HEK293T (cell line): ENCODE measurements at regions not wholly inside any gene's neighbourhood (a gene's known extent, or its start where the extent isn't known, plus 50 kb on each side); places are given as distances from the start of the nearest gene placed in this dataset.

Experiments
- CTCF ChIA-PET: fragments of 350-600 bp; formaldehyde crosslinking; extraction: SDS; loops from one replicate; lab custom pipeline; 2021; ENCODE audit warnings: antibody characterized with exemption, inconsistent platforms; lab: Yijun Ruan, JAX
- POLR2A ChIA-PET: fragments of 350-600 bp; formaldehyde crosslinking; extraction: SDS; loops from one replicate; lab custom pipeline; 2020; ENCODE audit warnings: antibody characterized with exemption, inconsistent platforms; lab: Yijun Ruan, JAX
- DNase-seq: peaks from one replicate; pipeline ENCODE4 v3.0.0; 2012; ENCODE audit warnings: mixed read lengths; ENCODE audit errors: extremely low spot score
- ARNT ChIP-seq: fragments of 450-650 bp; IDR thresholded peaks from 2 replicates; pipeline ENCODE4 v1.6.1; 2017; ENCODE audit warnings: mild to moderate bottlenecking
- BHLHE40 ChIP-seq: fragments of 450-650 bp; IDR thresholded peaks from 2 replicates; pipeline ENCODE4 v1.6.1; 2016; ENCODE audit warnings: mild to moderate bottlenecking, moderate library complexity, borderline replicate concordance
- CTBP1 ChIP-seq: fragments of 450-650 bp; IDR thresholded peaks from 2 replicates; pipeline ENCODE4 v1.6.1; 2016; ENCODE audit warnings: borderline replicate concordance
- ELF4 ChIP-seq: fragments of 450-650 bp; IDR thresholded peaks from 2 replicates; pipeline ENCODE4 v1.6.1; 2017; ENCODE audit warnings: antibody characterized with exemption
- FOXA1 ChIP-seq: fragments of 450-650 bp; IDR thresholded peaks from 2 replicates; pipeline ENCODE4 v1.6.1; 2016; ENCODE audit warnings: mild to moderate bottlenecking
- FOXK2 ChIP-seq: fragments of 450-650 bp; IDR thresholded peaks from 2 replicates; pipeline ENCODE4 v1.6.1; 2016; ENCODE audit warnings: mild to moderate bottlenecking
- FOXM1 ChIP-seq: fragments of 450-650 bp; IDR thresholded peaks from 2 replicates; pipeline ENCODE4 v1.6.1; 2017; ENCODE audit warnings: mild to moderate bottlenecking, borderline replicate concordance
- HDGF ChIP-seq: fragments of 450-650 bp; IDR thresholded peaks from 2 replicates; pipeline ENCODE4 v1.6.1; 2017; ENCODE audit warnings: antibody characterized with exemption, borderline replicate concordance
- L3MBTL2 ChIP-seq: fragments of 450-650 bp; conservative IDR thresholded peaks from 2 replicates; pipeline ENCODE4 v1.6.1; 2016; ENCODE audit warnings: mild to moderate bottlenecking
- LEF1 ChIP-seq: fragments of 450-650 bp; IDR thresholded peaks from 2 replicates; pipeline ENCODE4 v1.6.1; 2017; ENCODE audit warnings: mild to moderate bottlenecking, borderline replicate concordance
- NFRKB ChIP-seq: fragments of 450-650 bp; IDR thresholded peaks from 2 replicates; pipeline ENCODE4 v1.6.1; 2016; ENCODE audit warnings: mild to moderate bottlenecking, moderate library complexity
- SP1 ChIP-seq: fragments of 450-650 bp; IDR thresholded peaks from 2 replicates; pipeline ENCODE4 v1.6.1; 2017
- SUZ12 ChIP-seq: fragments of 450-650 bp; IDR thresholded peaks from 2 replicates; pipeline ENCODE4 v1.6.1; 2016; ENCODE audit warnings: mild to moderate bottlenecking
- TARDBP ChIP-seq: fragments of 450-650 bp; IDR thresholded peaks from 2 replicates; pipeline ENCODE4 v1.6.1; 2016
- ZNF384 ChIP-seq: fragments of 450-650 bp; IDR thresholded peaks from 2 replicates; pipeline ENCODE4 v1.6.1; 2016
- TF ChIP-seq, protein P1 (sequence below): fragments of 450-650 bp; IDR thresholded peaks from 2 replicates; pipeline ENCODE4 v1.6.1; 2016

- no peak for TF ChIP-seq SP1
- TF ChIP-seq ELF4: no peak
- TF ChIP-seq, protein P1, sequence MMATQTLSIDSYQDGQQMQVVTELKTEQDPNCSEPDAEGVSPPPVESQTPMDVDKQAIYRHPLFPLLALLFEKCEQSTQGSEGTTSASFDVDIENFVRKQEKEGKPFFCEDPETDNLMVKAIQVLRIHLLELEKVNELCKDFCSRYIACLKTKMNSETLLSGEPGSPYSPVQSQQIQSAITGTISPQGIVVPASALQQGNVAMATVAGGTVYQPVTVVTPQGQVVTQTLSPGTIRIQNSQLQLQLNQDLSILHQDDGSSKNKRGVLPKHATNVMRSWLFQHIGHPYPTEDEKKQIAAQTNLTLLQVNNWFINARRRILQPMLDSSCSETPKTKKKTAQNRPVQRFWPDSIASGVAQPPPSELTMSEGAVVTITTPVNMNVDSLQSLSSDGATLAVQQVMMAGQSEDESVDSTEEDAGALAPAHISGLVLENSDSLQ: no peak
- TF ChIP-seq LEF1: no peak
- TF ChIP-seq BHLHE40: no peak
- no peak for TF ChIP-seq HDGF
- TF ChIP-seq ARNT: no peak
- TF ChIP-seq FOXM1: no peak
- no peak for TF ChIP-seq FOXK2
- no peak for TF ChIP-seq ZNF384
- no peak for TF ChIP-seq TARDBP
- TF ChIP-seq FOXA1: no peak
- no peak for TF ChIP-seq NFRKB
- no peak for TF ChIP-seq L3MBTL2
- no peak for TF ChIP-seq CTBP1
Observed at GRCh38 chr4:33061727-33062126, 2341.6 kb downstream of the PCDH7 start.

GRCh38 chr4:33062155-33062806 is 2342.1 kb downstream of the PCDH7 start:
- POLR2A ChIA-PET: no interaction called here
- TF ChIP-seq ZNF384 (no peak), FOXK2 (no peak), TARDBP (no peak), FOXM1 (no peak), NFRKB (no peak), FOXA1 (no peak), SP1 (no peak), ELF4 (no peak), ARNT (no peak), BHLHE40 (no peak), LEF1 (no peak), L3MBTL2 (no peak), SUZ12 (no peak), HDGF (no peak), CTBP1 (no peak)
- TF ChIP-seq, protein P1: no peak
- CTCF ChIA-PET: no interaction called here
- DNase-seq: no peak

More at GRCh38 chr4:33061727-33062126, 2341.6 kb downstream of the PCDH7 start:
- ChIA-PET POLR2A (no interaction called here), CTCF (interaction anchor here (0.9 kb wide), 1 partner anchor 10 kb away, joined by 3 read pairs; no protein-coding TSS in a partner anchor)
- DNase-seq: no peak

DNA sequence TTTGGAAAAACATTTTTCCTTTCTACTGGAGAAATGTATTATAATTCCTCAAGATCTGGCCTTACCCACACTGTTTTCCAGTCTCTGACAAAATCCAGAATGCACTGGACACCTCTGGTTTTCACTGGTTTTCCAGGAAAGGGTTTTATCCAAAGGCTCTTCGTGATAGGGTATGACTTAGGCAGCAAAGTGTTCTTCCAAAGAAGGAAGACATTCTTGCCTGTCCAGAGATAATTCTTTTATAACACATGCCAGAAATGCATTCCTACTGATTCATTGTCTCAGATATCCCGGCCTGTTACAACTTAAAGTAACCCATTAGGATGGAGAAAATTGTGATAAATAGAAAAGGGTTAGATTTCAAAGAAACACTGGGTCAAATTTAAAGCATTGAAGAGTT is 2343.1 kb downstream of the PCDH7 start:
- DNase-seq: no peak
- ChIA-PET CTCF (interaction anchor here (0.6 kb wide), 1 partner anchor 103 kb away, joined by 12 read pairs; no protein-coding TSS in a partner anchor), POLR2A (no interaction called here)
- TF ChIP-seq ELF4 (no peak), SP1 (no peak), L3MBTL2 (no peak), TARDBP (no peak)
- TF ChIP-seq, protein P1: no peak

GRCh38 chr4:33064238-33064637 is 2344.1 kb downstream of the PCDH7 start:
- DNase-seq: no peak
- ChIA-PET POLR2A (no interaction called here), CTCF (interaction anchor here (0.6 kb wide), 1 partner anchor 64 kb away, joined by 3 read pairs; no protein-coding TSS in a partner anchor)
- TF ChIP-seq, protein P1: no peak

GRCh38 chr4:33065749-33066148 is 2345.6 kb downstream of the PCDH7 start:
- no peak for TF ChIP-seq ELF4
- no peak for TF ChIP-seq ARNT
- no peak for TF ChIP-seq FOXA1
- TF ChIP-seq HDGF: no peak
- TF ChIP-seq ZNF384: no peak
- TF ChIP-seq SUZ12: no peak
- POLR2A ChIA-PET: no interaction called here
- CTCF ChIA-PET: no interaction called here
- DNase-seq: no peak

- no peak for DNase-seq
- TF ChIP-seq, protein P1: no peak
- no peak for TF ChIP-seq SUZ12
- POLR2A ChIA-PET: no interaction called here
- CTCF ChIA-PET: no interaction called here
Observed at GRCh38 chr4:33067221-33067620, 2347.1 kb downstream of the PCDH7 start.
